ENCODE measurements at regions not wholly inside any gene's neighbourhood (a gene's known extent, or its start where the extent isn't known, plus 50 kb on each side); places are given as distances from the start of the nearest gene placed in this dataset.

DNA sequence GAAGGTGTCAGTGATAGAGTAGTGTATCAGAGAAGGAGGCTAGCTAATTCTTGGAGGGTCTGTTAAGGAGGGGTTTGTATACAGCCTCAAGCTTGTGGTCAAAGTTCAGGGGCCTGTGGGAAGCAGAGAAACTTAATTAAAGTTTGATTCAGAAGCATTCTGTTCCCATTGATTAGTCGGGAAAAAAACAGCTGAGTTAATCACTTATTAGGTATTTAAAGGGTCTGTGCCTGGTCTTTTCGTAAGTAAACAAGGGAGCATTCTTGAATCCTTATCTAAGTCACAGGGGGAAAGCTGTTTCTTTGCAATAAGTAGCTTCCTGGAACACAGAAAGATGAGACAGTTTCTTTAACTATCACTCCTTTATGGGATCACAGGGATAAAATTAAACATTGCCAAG lies 492.1 kb downstream of the PCDH10 start:
- POLR2A ChIA-PET (ENCODE audit: low non-redundant PET) = no interaction called here
- intact Hi-C loops (cut with micrococcal nuclease; ENCODE audit: unreplicated experiment) = loop anchor here (10.0 kb wide), 1 partner anchor 154 kb away; no protein-coding TSS in a partner anchor
- H3K4me3 ChIP-seq (ENCODE audit: low read depth, low read length, poor library complexity, severe bottlenecking) = no peak overlapping the region
- peak; percentile 4 for DNase-seq (ENCODE audit: low spot score)
- no peak overlapping the region for H3K27ac ChIP-seq (ENCODE audit: low read depth, low read length, poor library complexity, severe bottlenecking)
- CTCF ChIA-PET = interaction anchor here (0.5 kb wide), 1 partner anchor 320 kb away, joined by 4 read pairs; no protein-coding TSS in a partner anchor
- no TSS peak for BruUV-seq (replicated peaks)
- TF ChIP-seq CTCF (conservative IDR thresholded peaks at IDR 0.05; ENCODE audit: low read depth, low read length) (no peak), EZH2 (IDR thresholded peaks at IDR 0.05; ENCODE audit: borderline replicate concordance, low read depth, low read length, poor library complexity, severe bottlenecking) (no peak)
- no peaks in the 10 kb centered on the region for H3K9me3 ChIP-seq (ENCODE audit: low read depth, low read length, poor library complexity, severe bottlenecking)
- peaks cover 21% of the 10 kb centered on the region for H3K4me1 ChIP-seq (ENCODE audit: insufficient read depth, low read length, poor library complexity, severe bottlenecking)
- H3K27me3 ChIP-seq (replicated peaks; ENCODE audit: insufficient read depth, low read depth, low read length, poor library complexity) = no peaks in the 10 kb centered on the region
- no peaks in the 10 kb centered on the region for H3K36me3 ChIP-seq (ENCODE audit: insufficient read depth, low read length, poor library complexity, severe bottlenecking)

DNA sequence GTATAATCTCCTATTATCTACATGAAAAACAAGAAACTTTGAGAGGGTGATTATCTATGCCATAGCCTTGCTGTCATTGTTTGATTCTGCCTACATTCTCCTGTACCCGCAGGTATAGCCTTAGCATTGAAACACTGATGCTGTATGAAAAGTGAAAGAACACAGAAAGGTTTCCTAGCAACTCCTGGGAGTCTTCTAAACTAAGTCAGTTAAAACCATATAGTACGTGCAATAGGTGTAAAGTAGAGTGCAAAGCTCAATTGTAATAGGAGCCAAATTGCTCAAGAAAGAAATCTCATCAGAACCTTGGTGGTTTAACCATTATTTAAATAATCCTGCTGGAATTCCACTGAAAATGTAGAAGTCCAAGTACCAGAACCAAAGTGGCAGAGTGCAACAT lies 489.7 kb downstream of the PCDH10 start:
- intact Hi-C loops (cut with micrococcal nuclease; ENCODE audit: unreplicated experiment) = loop anchor here (5.0 to 10.0 kb wide), 2 partner anchors 324 to 486 kb away; no protein-coding TSS in a partner anchor
- H3K9me3 ChIP-seq (ENCODE audit: low read depth, low read length, poor library complexity, severe bottlenecking) = peaks cover 13% of the 10 kb centered on the region
- H3K36me3 ChIP-seq (ENCODE audit: insufficient read depth, low read length, poor library complexity, severe bottlenecking) = peaks cover 11% of the 10 kb centered on the region
- no peaks in the 10 kb centered on the region for H3K27me3 ChIP-seq (replicated peaks; ENCODE audit: insufficient read depth, low read depth, low read length, poor library complexity)
- peaks cover 21% of the 10 kb centered on the region for H3K4me1 ChIP-seq (ENCODE audit: insufficient read depth, low read length, poor library complexity, severe bottlenecking)
- ChIA-PET POLR2A (ENCODE audit: low non-redundant PET) (no interaction called here), CTCF (no interaction called here)
- H3K4me3 ChIP-seq (ENCODE audit: low read depth, low read length, poor library complexity, severe bottlenecking) = no peak overlapping the region
- no peak for TF ChIP-seq CTCF (conservative IDR thresholded peaks at IDR 0.05; ENCODE audit: low read depth, low read length)
- TF ChIP-seq EZH2 (IDR thresholded peaks at IDR 0.05; ENCODE audit: borderline replicate concordance, low read depth, low read length, poor library complexity, severe bottlenecking) = no peak
- BruUV-seq (replicated peaks) = no TSS peak
- DNase-seq (ENCODE audit: low spot score) = peak; percentile 11
- H3K27ac ChIP-seq (ENCODE audit: low read depth, low read length, poor library complexity, severe bottlenecking) = peak overlapping the region; percentile 82

DNA sequence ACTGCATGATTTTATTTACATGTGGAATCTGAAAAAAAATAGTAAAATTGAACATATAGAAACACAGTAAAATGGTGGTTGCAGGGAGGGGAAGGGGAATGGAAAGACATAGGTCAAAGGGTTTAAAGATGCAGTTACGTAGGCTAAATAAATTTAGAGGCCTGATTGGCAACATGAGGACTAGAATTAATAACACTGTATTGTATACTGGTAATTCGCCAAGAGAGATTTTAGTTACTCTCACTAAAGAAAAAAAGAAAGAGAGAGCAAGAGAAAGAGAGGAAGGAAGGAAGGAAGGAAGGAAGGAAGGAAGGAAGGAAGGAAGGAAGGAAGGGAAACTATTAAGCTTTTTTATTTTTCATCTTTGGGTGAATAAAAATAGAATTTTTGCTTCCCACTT lies 488.1 kb downstream of the PCDH10 start:
- ChIA-PET POLR2A (ENCODE audit: low non-redundant PET) (no interaction called here), CTCF (no interaction called here)
- no peaks in the 10 kb centered on the region for H3K27me3 ChIP-seq (replicated peaks; ENCODE audit: insufficient read depth, low read depth, low read length, poor library complexity)
- DNase-seq (ENCODE audit: low spot score) = peak; percentile 90
- H3K4me3 ChIP-seq (ENCODE audit: low read depth, low read length, poor library complexity, severe bottlenecking) = no peak overlapping the region
- intact Hi-C loops (cut with micrococcal nuclease; ENCODE audit: unreplicated experiment) = loop anchor here (2.0 to 10.0 kb wide), 3 partner anchors 200 to 485 kb away; no protein-coding TSS in a partner anchor
- peaks cover 13% of the 10 kb centered on the region for H3K9me3 ChIP-seq (ENCODE audit: low read depth, low read length, poor library complexity, severe bottlenecking)
- H3K27ac ChIP-seq (ENCODE audit: low read depth, low read length, poor library complexity, severe bottlenecking) = peak overlapping the region; percentile 91
- no TSS peak for BruUV-seq (replicated peaks)
- H3K36me3 ChIP-seq (ENCODE audit: insufficient read depth, low read length, poor library complexity, severe bottlenecking) = peaks cover 11% of the 10 kb centered on the region
- peaks cover 18% of the 10 kb centered on the region for H3K4me1 ChIP-seq (ENCODE audit: insufficient read depth, low read length, poor library complexity, severe bottlenecking)
- no peak for TF ChIP-seq EZH2 (IDR thresholded peaks at IDR 0.05; ENCODE audit: borderline replicate concordance, low read depth, low read length, poor library complexity, severe bottlenecking)
- TF ChIP-seq CTCF (conservative IDR thresholded peaks at IDR 0.05; ENCODE audit: low read depth, low read length) = no peak
